ENCODE measurements at regions not wholly inside any gene's neighbourhood (a gene's known extent, or its start where the extent isn't known, plus 50 kb on each side); places are given as distances from the start of the nearest gene placed in this dataset.

DNA sequence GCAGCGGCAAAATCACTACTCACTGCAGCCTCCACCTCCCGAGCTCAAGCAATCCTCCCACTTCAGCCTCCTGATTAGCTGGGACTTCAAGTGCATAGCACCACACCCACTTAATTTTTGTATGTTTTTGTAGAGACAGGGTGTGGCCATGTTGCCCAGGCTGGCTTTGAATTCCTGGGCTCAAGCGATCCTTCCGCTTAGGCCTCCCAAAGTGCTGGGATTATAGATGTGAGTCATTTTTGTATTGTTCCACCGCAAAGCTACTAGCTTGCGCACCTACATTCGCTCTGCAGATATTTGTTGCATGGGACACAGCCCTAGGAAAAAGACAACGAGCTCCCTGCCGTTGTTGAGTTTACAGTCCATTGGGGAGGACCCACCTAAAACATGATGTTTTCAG is 173.5 kb upstream of the AGAP1 start:
- Histone ChIP-seq H3K9ac (ENCODE audit: low read depth, low read length, poor library complexity) (no peak overlapping the region), H3K4me3 (ENCODE audit: low read length in 2 of 2) (no peak overlapping the region), H4K91ac (ENCODE audit: low read depth, low read length, poor library complexity) (no peak overlapping the region), H3K79me1 (ENCODE audit: low read depth, low read length) (no peaks in the 10 kb centered on the region), H3K9me3 (replicated peaks in 1 of 2; ENCODE audit: control insufficient read depth in 2 of 2, insufficient read depth in 1 of 2, low read depth in 1 of 2, low read length in 2 of 2) (no peaks in the 10 kb centered on the region), H4K8ac (ENCODE audit: low read depth, low read length) (no peak overlapping the region), H3K27ac (replicated peaks; ENCODE audit: low read length) (no peak overlapping the region), H3K4me1 (ENCODE audit: control insufficient read depth in 2 of 2, insufficient read depth in 1 of 2, low read depth in 1 of 2, low read length in 2 of 2) (peaks cover 3 to 7% of the 10 kb centered on the region in 2 donors), H2BK5ac (ENCODE audit: low read length) (no peak overlapping the region), H2BK15ac (ENCODE audit: low read length) (no peak overlapping the region), H2BK12ac (ENCODE audit: low read length) (no peak overlapping the region), H3K23ac (ENCODE audit: low read depth, low read length, poor library complexity) (no peak overlapping the region), H3K18ac (ENCODE audit: low read length) (no peak overlapping the region), H2AK5ac (ENCODE audit: low read depth, low read length) (no peak overlapping the region), H2BK120ac (ENCODE audit: low read depth, low read length) (no peak overlapping the region), H3K14ac (ENCODE audit: low read length) (no peak overlapping the region), H3K4me2 (ENCODE audit: insufficient read depth, low read length, poor library complexity, severe bottlenecking) (no peak overlapping the region), H3K36me3 (replicated peaks in 1 of 2; ENCODE audit: control insufficient read depth in 2 of 2, insufficient read depth in 2 of 2, low read length in 2 of 2) (no peaks in the 10 kb centered on the region), H2AFZ (ENCODE audit: low read length) (no peak overlapping the region), H3K27me3 (ENCODE audit: control insufficient read depth in 3 of 3, insufficient read depth in 3 of 3, low read depth in 1 of 3, low read length in 3 of 3) (peaks cover 0 to 16% (median 0%) of the 10 kb centered on the region in 3 experiments), H3K4ac (ENCODE audit: low read length) (no peak overlapping the region)
- no CpG with 5 or more reads among the region's 9 CpGs for WGBS, 2 donors (ENCODE audit: extremely low coverage in 2 of 2, insufficient read length in 2 of 2, insufficient replicate concordance in 1 of 2)
- no peak for DNase-seq (ENCODE audit: low spot score)

DNA sequence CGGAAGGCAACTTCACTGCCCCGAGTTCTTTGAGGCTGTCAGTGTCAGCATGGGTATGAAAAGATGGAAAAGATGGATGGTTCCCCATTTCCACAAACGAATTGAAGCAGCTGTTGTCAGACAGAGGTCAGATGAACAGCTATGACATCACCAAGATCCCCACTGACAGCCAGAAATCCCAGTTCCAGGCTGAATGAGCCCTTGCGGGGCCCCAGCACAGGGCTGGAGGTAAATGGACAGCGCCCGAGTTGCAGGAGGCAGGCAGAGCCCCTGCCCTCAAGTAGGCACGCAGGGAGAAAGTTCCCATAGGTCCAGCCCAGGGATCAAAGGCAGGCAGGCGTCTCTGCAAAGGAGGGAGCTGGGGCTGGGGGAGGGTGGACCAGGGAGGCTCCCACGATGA is 169.5 kb upstream of the AGAP1 start:
- Histone ChIP-seq H2AK5ac (ENCODE audit: low read depth, low read length) (no peak overlapping the region), H4K91ac (ENCODE audit: low read depth, low read length, poor library complexity) (no peak overlapping the region), H4K8ac (ENCODE audit: low read depth, low read length) (no peak overlapping the region), H2BK12ac (ENCODE audit: low read length) (no peak overlapping the region), H2BK5ac (ENCODE audit: low read length) (no peak overlapping the region), H3K4me1 (ENCODE audit: control insufficient read depth in 2 of 2, insufficient read depth in 1 of 2, low read depth in 1 of 2, low read length in 2 of 2) (peaks cover 3 to 7% of the 10 kb centered on the region in 2 donors), H3K18ac (ENCODE audit: low read length) (no peak overlapping the region), H3K36me3 (replicated peaks in 1 of 2; ENCODE audit: control insufficient read depth in 2 of 2, insufficient read depth in 2 of 2, low read length in 2 of 2) (no peaks in the 10 kb centered on the region), H3K4me2 (ENCODE audit: insufficient read depth, low read length, poor library complexity, severe bottlenecking) (no peak overlapping the region), H3K27ac (replicated peaks; ENCODE audit: low read length) (no peak overlapping the region), H2AFZ (ENCODE audit: low read length) (peak overlapping the region; percentile 61), H3K27me3 (ENCODE audit: control insufficient read depth in 3 of 3, insufficient read depth in 3 of 3, low read depth in 1 of 3, low read length in 3 of 3) (peaks cover 0 to 27% (median 0%) of the 10 kb centered on the region in 3 experiments), H2BK15ac (ENCODE audit: low read length) (no peak overlapping the region), H3K23ac (ENCODE audit: low read depth, low read length, poor library complexity) (no peak overlapping the region), H3K9ac (ENCODE audit: low read depth, low read length, poor library complexity) (no peak overlapping the region), H3K14ac (ENCODE audit: low read length) (no peak overlapping the region), H3K4me3 (ENCODE audit: low read length in 2 of 2) (no peak overlapping the region), H3K4ac (ENCODE audit: low read length) (no peak overlapping the region), H2BK120ac (ENCODE audit: low read depth, low read length) (no peak overlapping the region), H3K79me1 (ENCODE audit: low read depth, low read length) (no peaks in the 10 kb centered on the region), H3K9me3 (replicated peaks in 1 of 2; ENCODE audit: control insufficient read depth in 2 of 2, insufficient read depth in 1 of 2, low read depth in 1 of 2, low read length in 2 of 2) (no peaks in the 10 kb centered on the region)
- DNase-seq (ENCODE audit: low spot score): no peak
- no CpG with 5 or more reads among the region's 9 CpGs for WGBS, 2 donors (ENCODE audit: extremely low coverage in 2 of 2, insufficient read length in 2 of 2, insufficient replicate concordance in 1 of 2)

DNA sequence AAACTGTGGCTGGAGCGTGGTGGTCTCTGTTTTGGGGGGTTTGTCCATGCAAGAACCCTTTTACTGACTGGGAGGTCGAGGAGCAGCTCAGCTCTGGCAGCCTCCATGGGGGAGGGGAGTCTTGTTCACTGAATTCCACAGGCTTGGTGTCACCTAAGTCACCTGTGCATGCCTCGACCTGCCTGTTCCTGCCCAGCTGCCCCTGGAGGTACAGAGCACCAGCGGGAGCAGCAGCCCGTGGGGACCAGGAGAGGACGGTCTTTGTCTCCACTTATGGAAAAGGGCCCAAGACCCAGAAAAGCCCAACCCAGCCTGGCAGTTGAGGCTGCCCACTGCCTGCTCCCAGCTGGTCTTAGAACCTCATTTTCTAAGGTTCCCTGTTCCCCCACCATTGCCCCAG is 168.7 kb upstream of the AGAP1 start:
- Histone ChIP-seq H3K4ac (ENCODE audit: low read length) (no peak overlapping the region), H3K9me3 (replicated peaks in 1 of 2; ENCODE audit: control insufficient read depth in 2 of 2, insufficient read depth in 1 of 2, low read depth in 1 of 2, low read length in 2 of 2) (no peaks in the 10 kb centered on the region), H2AK5ac (ENCODE audit: low read depth, low read length) (peak overlapping the region; percentile 35), H2AFZ (ENCODE audit: low read length) (no peak overlapping the region), H2BK120ac (ENCODE audit: low read depth, low read length) (no peak overlapping the region), H3K27me3 (ENCODE audit: control insufficient read depth in 3 of 3, insufficient read depth in 3 of 3, low read depth in 1 of 3, low read length in 3 of 3) (peaks cover 0 to 27% (median 0%) of the 10 kb centered on the region in 3 experiments), H3K9ac (ENCODE audit: low read depth, low read length, poor library complexity) (no peak overlapping the region), H2BK5ac (ENCODE audit: low read length) (no peak overlapping the region), H3K36me3 (replicated peaks in 1 of 2; ENCODE audit: control insufficient read depth in 2 of 2, insufficient read depth in 2 of 2, low read length in 2 of 2) (no peaks in the 10 kb centered on the region), H3K27ac (replicated peaks; ENCODE audit: low read length) (no peak overlapping the region), H3K23ac (ENCODE audit: low read depth, low read length, poor library complexity) (no peak overlapping the region), H4K8ac (ENCODE audit: low read depth, low read length) (no peak overlapping the region), H4K91ac (ENCODE audit: low read depth, low read length, poor library complexity) (no peak overlapping the region), H3K4me3 (ENCODE audit: low read length in 2 of 2) (no peak overlapping the region), H3K79me1 (ENCODE audit: low read depth, low read length) (no peaks in the 10 kb centered on the region), H3K18ac (ENCODE audit: low read length) (peak overlapping the region; percentile 88), H2BK12ac (ENCODE audit: low read length) (no peak overlapping the region), H3K4me1 (ENCODE audit: control insufficient read depth in 2 of 2, insufficient read depth in 1 of 2, low read depth in 1 of 2, low read length in 2 of 2) (peaks cover 3 to 7% of the 10 kb centered on the region in 2 donors), H3K4me2 (ENCODE audit: insufficient read depth, low read length, poor library complexity, severe bottlenecking) (no peak overlapping the region), H2BK15ac (ENCODE audit: low read length) (no peak overlapping the region), H3K14ac (ENCODE audit: low read length) (no peak overlapping the region)
- WGBS, 2 donors (ENCODE audit: extremely low coverage in 2 of 2, insufficient read length in 2 of 2, insufficient replicate concordance in 1 of 2): no CpG with 5 or more reads among the region's 6 CpGs
- no peak for DNase-seq (ENCODE audit: low spot score)

DNA sequence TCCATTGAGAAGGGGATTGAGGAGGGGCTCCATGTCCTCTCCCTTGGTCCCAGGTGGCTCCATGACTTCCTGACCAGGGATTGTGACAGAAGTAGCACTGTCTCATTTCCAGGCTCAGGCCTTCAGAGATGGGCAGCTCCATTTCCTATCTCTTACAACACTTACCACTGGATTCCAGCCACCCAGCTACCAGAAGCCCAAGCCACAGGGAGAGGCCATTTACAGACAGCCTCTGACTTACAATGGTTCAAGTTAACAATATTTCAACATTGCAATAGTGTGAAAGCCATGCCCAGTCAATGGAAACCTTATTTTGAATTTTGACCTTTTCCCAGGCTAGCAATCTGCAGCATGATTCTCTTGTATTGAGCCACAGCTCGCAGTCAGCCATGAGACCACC is 164.9 kb upstream of the AGAP1 start:
- no CpG with 5 or more reads among the region's 1 CpG for WGBS, 2 donors (ENCODE audit: extremely low coverage in 2 of 2, insufficient read length in 2 of 2, insufficient replicate concordance in 1 of 2)
- DNase-seq (ENCODE audit: low spot score): no peak

More for the DNA sequence above, 164.9 kb upstream of the AGAP1 start:
- H3K27me3 ChIP-seq (ENCODE audit: control insufficient read depth in 3 of 3, insufficient read depth in 3 of 3, low read depth in 1 of 3, low read length in 3 of 3): peaks cover 0 to 19% (median 0%) of the 10 kb centered on the region in 3 experiments
- H3K18ac ChIP-seq (ENCODE audit: low read length): no peak overlapping the region
- H3K14ac ChIP-seq (ENCODE audit: low read length): no peak overlapping the region
- peaks cover 3 to 7% of the 10 kb centered on the region in 2 donors for H3K4me1 ChIP-seq (ENCODE audit: control insufficient read depth in 2 of 2, insufficient read depth in 1 of 2, low read depth in 1 of 2, low read length in 2 of 2)
- H2BK12ac ChIP-seq (ENCODE audit: low read length): no peak overlapping the region
- no peak overlapping the region for H3K4ac ChIP-seq (ENCODE audit: low read length)
- H4K8ac ChIP-seq (ENCODE audit: low read depth, low read length): no peak overlapping the region
- H2BK5ac ChIP-seq (ENCODE audit: low read length): no peak overlapping the region
- H3K79me1 ChIP-seq (ENCODE audit: low read depth, low read length): no peaks in the 10 kb centered on the region
- H2BK120ac ChIP-seq (ENCODE audit: low read depth, low read length): no peak overlapping the region
- H2AK5ac ChIP-seq (ENCODE audit: low read depth, low read length): no peak overlapping the region
- peaks cover 0 to 3% of the 10 kb centered on the region in 2 donors for H3K9me3 ChIP-seq (replicated peaks in 1 of 2; ENCODE audit: control insufficient read depth in 2 of 2, insufficient read depth in 1 of 2, low read depth in 1 of 2, low read length in 2 of 2)
- H3K23ac ChIP-seq (ENCODE audit: low read depth, low read length, poor library complexity): no peak overlapping the region
- no peak overlapping the region for H2BK15ac ChIP-seq (ENCODE audit: low read length)
- no peak overlapping the region for H4K91ac ChIP-seq (ENCODE audit: low read depth, low read length, poor library complexity)
- no peak overlapping the region for H3K4me3 ChIP-seq (ENCODE audit: low read length in 2 of 2)
- H3K27ac ChIP-seq (replicated peaks; ENCODE audit: low read length): no peak overlapping the region
- no peaks in the 10 kb centered on the region for H3K36me3 ChIP-seq (replicated peaks in 1 of 2; ENCODE audit: control insufficient read depth in 2 of 2, insufficient read depth in 2 of 2, low read length in 2 of 2)
- H2AFZ ChIP-seq (ENCODE audit: low read length): no peak overlapping the region
- no peak overlapping the region for H3K4me2 ChIP-seq (ENCODE audit: insufficient read depth, low read length, poor library complexity, severe bottlenecking)
- no peak overlapping the region for H3K9ac ChIP-seq (ENCODE audit: low read depth, low read length, poor library complexity)

Data from neuronal stem cell (in vitro differentiated cells).